ENCODE measurements at regions not wholly inside any gene's neighbourhood (a gene's known extent, or its start where the extent isn't known, plus 50 kb on each side); places are given as distances from the start of the nearest gene placed in this dataset.

GRCh38 chr5:114174131-114174530, 187.7 kb upstream of the KCNN2 start:
- H3K4me3 ChIP-seq (ENCODE audit: control insufficient read depth, low read depth, low read length), result no peak overlapping the region
- TF ChIP-seq CTCF (IDR thresholded peaks at IDR 0.05; ENCODE audit: control insufficient read depth, insufficient read depth, low read depth, low read length, missing control alignments), result no peak
- no peak for DNase-seq (ENCODE audit: low read depth)

GRCh38 chr5:114174837-114175236, 187.0 kb upstream of the KCNN2 start:
- no peak for TF ChIP-seq CTCF (IDR thresholded peaks at IDR 0.05; ENCODE audit: control insufficient read depth, insufficient read depth, low read depth, low read length, missing control alignments)
- no peak for DNase-seq (ENCODE audit: low read depth)
- no peak overlapping the region for H3K4me3 ChIP-seq (ENCODE audit: control insufficient read depth, low read depth, low read length)

- no peak for TF ChIP-seq CTCF (IDR thresholded peaks at IDR 0.05; ENCODE audit: control insufficient read depth, insufficient read depth, low read depth, low read length, missing control alignments)
- H3K4me3 ChIP-seq (ENCODE audit: control insufficient read depth, low read depth, low read length), result no peak overlapping the region
- DNase-seq (ENCODE audit: low read depth), result no peak
These were observed 185.5 kb upstream of the KCNN2 start for GRCh38 chr5:114176356-114176755.

GRCh38 chr5:114179134-114179533, 182.7 kb upstream of the KCNN2 start:
- no peak for TF ChIP-seq CTCF (IDR thresholded peaks at IDR 0.05; ENCODE audit: control insufficient read depth, insufficient read depth, low read depth, low read length, missing control alignments)

GRCh38 chr5:114184006-114184405, 177.9 kb upstream of the KCNN2 start:
- no peak for DNase-seq (ENCODE audit: low read depth)
- TF ChIP-seq CTCF (IDR thresholded peaks at IDR 0.05; ENCODE audit: control insufficient read depth, insufficient read depth, low read depth, low read length, missing control alignments), result no peak
- no peak overlapping the region for H3K4me3 ChIP-seq (ENCODE audit: control insufficient read depth, low read depth, low read length)

More at GRCh38 chr5:114179134-114179533, 182.7 kb upstream of the KCNN2 start:
- no peak for DNase-seq (ENCODE audit: low read depth)
- H3K4me3 ChIP-seq (ENCODE audit: control insufficient read depth, low read depth, low read length), result no peak overlapping the region

GRCh38 chr5:114185274-114185673, 176.6 kb upstream of the KCNN2 start:
- TF ChIP-seq CTCF (IDR thresholded peaks at IDR 0.05; ENCODE audit: control insufficient read depth, insufficient read depth, low read depth, low read length, missing control alignments), result no peak
- H3K4me3 ChIP-seq (ENCODE audit: control insufficient read depth, low read depth, low read length), result no peak overlapping the region
- no peak for DNase-seq (ENCODE audit: low read depth)

- no peak overlapping the region for H3K4me3 ChIP-seq (ENCODE audit: control insufficient read depth, low read depth, low read length)
- DNase-seq (ENCODE audit: low read depth), result no peak
- TF ChIP-seq CTCF (IDR thresholded peaks at IDR 0.05; ENCODE audit: control insufficient read depth, insufficient read depth, low read depth, low read length, missing control alignments), result no peak
These were observed 170.4 kb upstream of the KCNN2 start for GRCh38 chr5:114191441-114191840.

All from AG09309 (cell line).